AG08395 (cell line): ENCODE measurements at regions not wholly inside any gene's neighbourhood (a gene's known extent, or its start where the extent isn't known, plus 50 kb on each side); places are given as distances from the start of the nearest gene placed in this dataset.
A peak's percentile ranks its signal among the peaks of the same experiment; 100 is the strongest.

Experiments
- DNase-seq: peaks from one replicate; pipeline ENCODE4 v3.0.0; 2012; ENCODE audit warnings: mixed read lengths, low spot score

DNA sequence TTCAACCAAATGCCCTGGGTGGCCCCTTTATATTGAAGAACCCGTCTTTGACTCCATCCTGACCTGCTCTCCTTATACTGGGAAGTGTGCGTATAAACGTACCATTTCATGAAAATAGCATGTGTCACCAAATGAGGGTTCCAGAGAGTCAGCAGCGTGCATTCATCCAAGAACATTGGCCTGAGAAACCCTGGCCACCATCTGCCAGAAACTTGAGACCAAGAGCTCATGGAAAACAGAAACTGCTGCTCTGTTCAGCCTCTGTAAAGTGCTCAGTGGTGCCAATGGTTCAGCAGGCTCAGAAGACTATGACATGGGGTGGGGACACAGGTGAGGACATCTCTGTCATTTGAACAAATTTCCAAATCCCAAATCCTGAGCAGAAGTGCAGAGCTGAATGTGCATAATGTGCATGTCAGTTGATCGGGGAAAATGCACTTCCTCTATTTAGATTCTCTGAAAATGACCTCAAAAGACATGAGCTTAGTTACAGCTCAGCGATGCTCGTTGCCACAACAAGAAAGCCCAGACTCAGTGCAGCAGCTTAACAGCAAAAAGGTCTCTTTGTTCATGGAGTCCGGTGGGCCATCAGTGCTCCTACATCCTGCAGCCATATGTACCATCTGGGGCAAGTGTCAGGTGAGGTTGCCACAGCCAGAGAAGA is 176.1 kb downstream of the ATPSCKMT start:
- DNase-seq = no peak

DNA sequence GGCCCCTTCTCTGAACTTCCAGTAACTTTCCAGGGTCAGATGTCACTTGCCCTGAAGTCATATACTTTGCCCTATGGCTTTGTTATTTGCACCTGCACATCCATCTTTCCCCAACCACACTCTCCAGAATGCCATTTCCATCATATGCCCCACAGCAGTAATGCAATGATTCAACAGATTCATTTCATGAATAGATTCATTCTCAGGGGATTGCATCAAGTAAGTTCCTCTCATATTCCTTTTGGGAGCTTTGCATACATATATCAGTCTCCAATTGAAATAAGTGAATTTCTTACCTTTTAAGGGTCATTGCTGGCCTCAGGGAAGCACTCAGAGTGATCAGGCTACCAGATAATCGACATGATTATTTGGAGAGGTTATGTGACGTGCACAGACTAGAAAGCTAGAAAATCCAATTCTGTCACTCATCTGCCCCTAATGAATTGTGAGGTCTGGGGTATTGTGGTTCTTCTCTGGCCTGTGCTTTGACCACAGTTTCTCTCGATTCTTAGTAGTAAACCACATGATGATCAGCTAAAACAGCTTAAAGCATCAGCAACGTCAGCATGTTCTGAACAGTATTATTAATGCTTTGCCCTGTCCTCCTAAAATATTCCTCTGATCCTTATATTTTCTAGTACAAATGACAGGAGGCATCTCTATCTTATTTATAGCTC is 179.9 kb downstream of the ATPSCKMT start:
- DNase-seq = no peak

DNA sequence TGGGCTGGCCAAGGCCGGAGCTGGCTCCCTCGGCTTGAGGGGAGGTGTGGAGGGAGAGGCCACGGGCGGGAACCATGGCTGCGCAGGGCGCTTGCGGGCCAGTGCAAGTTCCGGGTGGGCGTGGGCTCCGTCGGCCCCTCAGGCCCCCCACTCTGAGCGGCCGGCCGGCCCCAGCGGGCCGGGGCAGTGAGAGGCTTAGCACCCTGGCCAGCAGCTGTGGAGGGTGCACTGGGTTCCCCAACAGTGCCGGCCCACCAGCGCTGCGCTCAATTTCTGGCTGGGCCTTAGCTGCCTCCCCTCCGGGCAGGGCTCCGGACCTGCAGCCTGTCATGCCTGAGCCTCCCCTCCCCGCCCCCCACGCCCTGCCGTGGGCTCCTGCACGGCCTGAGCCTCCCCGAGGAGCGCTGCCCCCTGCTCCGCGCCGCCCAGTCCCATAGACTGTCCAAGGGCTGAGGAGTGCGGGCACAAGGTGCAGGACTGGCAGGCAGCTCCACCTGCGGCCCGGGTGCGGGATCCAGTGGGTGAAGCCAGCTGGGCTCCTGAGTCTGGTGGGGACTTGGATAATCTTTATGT is 184.2 kb downstream of the ATPSCKMT start:
- DNase-seq = no peak

DNA sequence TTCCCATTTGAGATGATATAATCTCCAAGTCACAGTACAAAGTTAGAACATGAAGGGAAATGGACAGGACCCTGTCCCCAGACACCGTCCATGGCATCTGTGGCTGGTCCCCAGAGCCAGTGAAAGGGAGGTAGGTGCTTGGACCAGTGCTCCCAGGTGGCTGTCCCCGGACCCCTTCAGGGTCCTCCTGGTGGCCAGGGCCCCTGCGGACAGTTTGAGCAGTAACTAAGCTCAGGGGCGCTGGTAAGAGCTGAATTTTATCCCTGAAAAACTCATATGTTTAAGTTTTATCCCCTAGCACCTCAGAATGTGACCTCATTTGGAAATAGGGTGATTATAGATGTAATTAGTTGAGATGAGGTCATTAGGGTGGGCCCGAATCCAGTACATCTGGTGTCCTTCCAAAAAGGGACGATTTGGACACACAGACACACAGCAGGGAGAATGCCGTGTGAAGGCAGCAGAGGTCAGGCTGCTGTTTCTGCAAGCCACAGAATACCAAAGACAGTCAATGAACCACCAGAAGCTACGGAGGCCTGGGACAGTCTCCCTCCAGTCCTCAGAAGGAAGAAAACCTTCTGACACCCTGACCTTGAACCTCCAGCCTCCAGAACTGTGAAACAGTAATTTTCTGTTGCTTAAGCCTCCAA is 185.0 kb downstream of the ATPSCKMT start:
- peak; percentile 43 for DNase-seq

DNA sequence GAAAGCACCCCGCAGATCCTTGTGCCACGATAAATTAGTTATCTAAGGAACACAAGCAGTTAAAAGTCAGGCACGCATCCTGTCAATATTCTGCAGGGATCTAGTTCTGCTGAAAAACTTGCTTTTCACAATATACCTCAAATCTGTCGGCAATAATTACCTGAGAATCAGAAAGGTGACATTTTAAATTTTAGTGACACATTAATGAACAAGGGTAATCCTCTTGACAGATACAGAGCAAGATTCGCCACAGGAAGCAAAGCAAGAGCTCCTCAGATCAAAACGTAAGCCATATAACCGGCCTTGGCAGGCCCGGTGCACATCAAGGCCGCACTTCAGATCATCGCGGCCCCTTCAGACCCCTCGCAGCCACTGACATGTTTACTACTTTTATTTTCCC is 185.7 kb downstream of the ATPSCKMT start:
- no peak for DNase-seq

GRCh38 chr5:10059980-10060379 is 189.7 kb downstream of the ATPSCKMT start:
- no peak for DNase-seq

DNA sequence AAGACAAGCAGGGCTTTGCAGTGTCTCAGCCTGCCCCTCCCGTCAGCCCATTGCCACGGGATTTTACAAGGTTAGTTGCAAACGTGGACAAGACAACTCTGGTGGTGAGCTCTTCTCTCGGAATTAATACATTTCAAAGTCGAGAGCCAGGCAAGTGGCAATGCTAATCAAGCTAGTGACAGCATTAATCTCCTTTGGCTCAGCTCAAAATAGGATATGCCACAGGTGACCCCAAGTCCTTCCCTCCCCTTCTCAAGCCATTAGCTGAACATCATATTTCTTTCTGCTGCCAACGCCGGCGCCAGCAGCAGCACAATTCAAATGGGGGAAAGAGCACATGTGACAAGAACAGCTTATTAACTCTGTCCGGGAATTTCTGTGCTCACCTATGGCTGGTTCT is 190.1 kb downstream of the ATPSCKMT start:
- DNase-seq = no peak

GRCh38 chr5:10057356-10057755 is 192.3 kb downstream of the ATPSCKMT start:
- DNase-seq = no peak

- DNase-seq = no peak
These were observed 193.4 kb downstream of the ATPSCKMT start for GRCh38 chr5:10056228-10056760.

GRCh38 chr5:10049858-10050455 is 199.7 kb downstream of the ATPSCKMT start:
- DNase-seq = no peak

DNA sequence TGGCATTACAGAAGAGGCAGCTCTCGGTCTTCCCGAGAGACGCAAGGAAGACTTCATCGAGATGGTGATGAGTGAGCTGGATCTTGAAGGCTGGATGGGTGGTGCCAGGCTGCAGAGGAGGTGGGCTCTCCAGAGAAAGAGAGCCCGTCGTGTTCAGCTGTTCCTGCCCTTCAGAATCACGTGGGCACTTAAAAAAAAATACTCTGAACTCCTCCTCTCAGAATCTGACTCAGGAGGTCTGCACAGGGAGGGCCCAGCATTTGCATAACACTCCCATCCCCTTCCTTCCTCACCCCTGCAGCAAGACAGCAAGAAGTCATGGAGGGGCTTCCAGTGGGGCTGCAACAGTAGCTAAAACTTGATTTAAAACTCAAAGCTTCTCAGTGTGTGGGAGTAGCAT is 203.0 kb downstream of the ATPSCKMT start:
- DNase-seq = no peak

DNA sequence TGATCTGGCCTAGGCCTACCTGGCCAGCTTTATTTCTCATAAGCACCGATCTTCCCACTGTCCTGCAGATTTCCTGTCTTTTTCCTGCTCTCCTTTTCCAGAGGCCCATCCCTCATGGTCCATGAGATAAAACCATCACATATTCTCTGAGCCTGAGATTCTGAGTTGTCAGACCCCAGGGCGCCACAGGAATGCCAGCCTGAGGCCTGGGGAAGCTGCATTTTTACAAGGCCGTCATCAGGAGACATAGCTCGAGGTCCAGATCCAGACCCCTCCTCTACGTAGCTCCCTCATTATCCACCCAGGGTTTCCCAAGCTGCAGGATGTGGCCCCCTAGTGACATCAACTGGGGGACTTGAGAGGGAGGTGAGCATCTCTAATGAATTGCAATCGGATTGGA is 204.3 kb downstream of the ATPSCKMT start:
- DNase-seq = no peak

DNA sequence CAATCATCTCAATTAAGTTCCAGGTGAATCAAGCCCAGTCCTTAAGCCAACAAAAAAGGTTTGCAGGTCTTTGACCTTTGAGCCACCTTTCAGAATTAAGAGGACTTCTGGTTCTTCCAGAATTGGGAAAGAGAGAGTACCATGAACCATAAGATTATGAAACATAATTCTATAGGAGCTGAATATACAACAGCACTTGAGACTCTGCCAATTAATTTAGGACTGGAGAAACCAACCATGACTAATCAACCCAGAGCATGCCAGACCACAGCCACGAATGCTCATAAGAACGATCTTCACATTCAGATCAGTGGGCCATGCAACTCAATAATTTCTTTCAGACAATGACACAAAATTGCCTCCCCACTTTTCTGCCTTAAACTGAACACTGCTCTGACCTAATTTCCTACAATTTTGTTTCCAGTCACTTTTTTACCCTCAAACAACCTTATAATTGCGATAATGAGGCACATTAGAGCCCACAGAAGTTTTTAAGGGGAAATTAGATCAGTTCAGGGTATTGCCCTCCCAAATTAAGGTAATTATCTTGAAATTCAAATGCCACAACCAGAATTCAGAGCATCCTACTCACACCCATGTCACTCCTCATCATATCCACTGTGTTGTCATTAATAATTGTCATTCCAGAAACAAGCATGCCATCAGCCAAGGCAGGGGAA is 213.4 kb downstream of the ATPSCKMT start:
- peak; percentile 39 for DNase-seq

GRCh38 chr5:10034001-10034400 is 215.7 kb downstream of the ATPSCKMT start:
- DNase-seq = no peak

DNA sequence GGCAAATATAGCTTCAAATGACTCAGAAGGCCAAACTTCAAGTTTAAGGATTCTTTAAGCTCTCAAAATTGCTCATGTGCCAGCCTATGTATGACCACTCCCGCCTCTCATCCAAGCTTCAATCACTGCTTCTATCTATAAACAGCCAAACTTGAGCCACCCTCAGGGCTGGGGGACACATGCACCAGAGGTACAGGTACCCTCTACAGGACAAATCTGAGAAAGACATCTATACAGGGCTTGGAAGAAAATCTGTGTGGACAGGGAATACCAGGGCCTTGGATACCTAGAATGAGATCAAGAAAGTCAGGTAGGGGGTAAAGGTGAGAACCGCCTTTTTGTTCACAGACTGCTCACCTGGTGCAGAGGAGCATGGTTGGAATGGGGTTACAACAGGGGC is 217.9 kb downstream of the ATPSCKMT start:
- peak; percentile 1 for DNase-seq

DNA sequence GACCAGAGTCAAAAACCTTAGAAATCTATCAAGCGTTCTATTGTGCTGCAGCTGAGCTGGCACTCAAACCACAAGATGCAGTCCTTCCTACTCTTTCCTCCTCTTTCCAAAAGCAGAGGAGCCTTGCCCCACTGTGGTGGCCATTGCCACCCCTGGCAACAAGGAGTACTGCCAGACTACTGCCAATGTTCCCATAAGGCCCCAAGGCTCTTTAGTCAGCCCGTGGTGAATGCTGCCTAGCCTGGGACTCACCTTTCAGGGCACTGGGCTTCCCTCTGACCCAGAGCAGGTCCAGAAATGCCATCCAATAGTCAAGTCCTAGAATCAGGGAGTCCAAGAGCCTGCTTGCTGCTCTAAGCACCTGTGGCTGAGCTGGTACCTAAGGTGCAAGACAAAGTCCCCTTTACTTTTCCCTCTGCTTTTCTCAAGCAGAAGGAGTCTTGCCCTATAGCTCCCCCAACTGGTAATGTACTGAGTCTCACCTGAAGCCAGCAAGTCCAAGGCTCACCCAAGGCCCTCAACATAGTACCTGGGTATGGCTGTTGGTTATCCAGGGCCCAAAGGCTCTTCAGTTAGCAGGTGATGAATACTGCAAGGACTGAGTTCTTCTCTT is 219.4 kb downstream of the ATPSCKMT start:
- peak; percentile 2 for DNase-seq

DNA sequence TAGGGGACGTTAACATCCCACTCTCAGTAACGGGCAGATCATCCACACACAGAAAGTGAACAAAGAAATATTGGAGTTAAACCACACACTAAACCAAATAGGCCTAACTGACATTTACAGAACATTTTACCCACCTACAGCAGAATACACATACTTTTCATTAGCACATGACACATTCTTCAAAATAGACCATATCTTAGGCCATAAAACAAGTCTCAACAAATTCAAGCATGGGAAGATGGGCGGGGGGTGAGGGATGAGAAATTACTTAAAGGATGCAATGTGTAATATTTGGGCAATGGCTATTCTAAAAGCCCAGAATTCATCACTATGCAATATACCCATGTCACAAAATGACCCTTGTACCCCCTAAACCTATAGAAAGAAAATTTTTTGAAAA is 226.2 kb downstream of the ATPSCKMT start:
- no peak for DNase-seq

GRCh38 chr5:10021248-10021647 is 228.4 kb downstream of the ATPSCKMT start:
- no peak for DNase-seq

- no peak for DNase-seq
These were observed 230.5 kb downstream of the ATPSCKMT start for GRCh38 chr5:10019236-10019635.

- DNase-seq = peak; percentile 80
These were observed 231.3 kb downstream of the ATPSCKMT start for GRCh38 chr5:10018201-10019069.
